ENCODE measurements at regions not wholly inside any gene's neighbourhood (a gene's known extent, or its start where the extent isn't known, plus 50 kb on each side); places are given as distances from the start of the nearest gene placed in this dataset.

DNA sequence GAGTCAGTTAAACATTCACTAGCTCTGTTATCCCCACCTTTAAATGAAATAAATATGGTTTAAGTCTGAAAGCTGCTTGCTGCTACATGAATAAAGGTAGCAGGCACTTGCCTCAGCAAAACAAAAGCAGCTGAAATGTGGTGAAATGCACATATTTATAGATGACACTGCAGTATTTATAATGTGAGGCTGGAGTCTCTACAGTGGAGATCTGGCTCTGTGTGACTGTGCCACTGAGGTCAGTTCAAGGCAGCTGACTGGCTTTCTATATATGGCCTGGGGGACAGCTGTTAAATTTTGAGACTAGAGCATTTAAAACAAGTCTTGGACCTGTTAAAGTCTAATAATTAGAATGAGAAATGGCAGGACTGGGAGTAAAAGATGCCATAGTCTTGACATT is 859.6 kb upstream of the SEMA6A start:
- Mint-ChIP-seq H3K9me3 (ENCODE audit: unreplicated experiment) (no peaks in the 10 kb centered on the region), H3K27me3 (ENCODE audit: insufficient read depth, unreplicated experiment) (no peaks in the 10 kb centered on the region), H3K4me1 (ENCODE audit: insufficient read depth, unreplicated experiment) (no peaks in the 10 kb centered on the region), H3K36me3 (ENCODE audit: insufficient read depth, unreplicated experiment) (no peaks in the 10 kb centered on the region), H3K27ac (ENCODE audit: low read depth, unreplicated experiment) (no peak overlapping the region), H3K4me3 (ENCODE audit: unreplicated experiment) (no peak overlapping the region)
- ChIA-PET POLR2A (interaction anchor here (0.6 kb wide), 1 partner anchor 10 kb away, joined by 3 read pairs; no protein-coding TSS in a partner anchor), CTCF (interaction anchor here (2.3 kb wide), 1 partner anchor 20 kb away, joined by 7 read pairs; no protein-coding TSS in a partner anchor)
- TF ChIP-seq, protein P1, sequence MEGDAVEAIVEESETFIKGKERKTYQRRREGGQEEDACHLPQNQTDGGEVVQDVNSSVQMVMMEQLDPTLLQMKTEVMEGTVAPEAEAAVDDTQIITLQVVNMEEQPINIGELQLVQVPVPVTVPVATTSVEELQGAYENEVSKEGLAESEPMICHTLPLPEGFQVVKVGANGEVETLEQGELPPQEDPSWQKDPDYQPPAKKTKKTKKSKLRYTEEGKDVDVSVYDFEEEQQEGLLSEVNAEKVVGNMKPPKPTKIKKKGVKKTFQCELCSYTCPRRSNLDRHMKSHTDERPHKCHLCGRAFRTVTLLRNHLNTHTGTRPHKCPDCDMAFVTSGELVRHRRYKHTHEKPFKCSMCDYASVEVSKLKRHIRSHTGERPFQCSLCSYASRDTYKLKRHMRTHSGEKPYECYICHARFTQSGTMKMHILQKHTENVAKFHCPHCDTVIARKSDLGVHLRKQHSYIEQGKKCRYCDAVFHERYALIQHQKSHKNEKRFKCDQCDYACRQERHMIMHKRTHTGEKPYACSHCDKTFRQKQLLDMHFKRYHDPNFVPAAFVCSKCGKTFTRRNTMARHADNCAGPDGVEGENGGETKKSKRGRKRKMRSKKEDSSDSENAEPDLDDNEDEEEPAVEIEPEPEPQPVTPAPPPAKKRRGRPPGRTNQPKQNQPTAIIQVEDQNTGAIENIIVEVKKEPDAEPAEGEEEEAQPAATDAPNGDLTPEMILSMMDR (IDR thresholded peaks at IDR 0.05; ENCODE audit: unreplicated experiment): no peak
- BruUV-seq (replicated peaks): no TSS peak
- intact Hi-C loops (cut with micrococcal nuclease): no loop called here
- no peak for DNase-seq (ENCODE audit: unreplicated experiment)

GRCh38 chr5:117433818-117434217 is 859.2 kb upstream of the SEMA6A start:
- no peaks in the 10 kb centered on the region for H3K4me1 Mint-ChIP-seq (ENCODE audit: insufficient read depth, unreplicated experiment)
- BruUV-seq (replicated peaks): no TSS peak
- POLR2A ChIA-PET: no interaction called here
- no peak overlapping the region for H3K4me3 Mint-ChIP-seq (ENCODE audit: unreplicated experiment)
- no peak for DNase-seq (ENCODE audit: unreplicated experiment)
- CTCF ChIA-PET: interaction anchor here (2.3 kb wide), 1 partner anchor 21 kb away, joined by 7 read pairs; no protein-coding TSS in a partner anchor
- H3K9me3 Mint-ChIP-seq (ENCODE audit: unreplicated experiment): no peaks in the 10 kb centered on the region
- intact Hi-C loops (cut with micrococcal nuclease): no loop called here
- no peaks in the 10 kb centered on the region for H3K27me3 Mint-ChIP-seq (ENCODE audit: insufficient read depth, unreplicated experiment)
- H3K36me3 Mint-ChIP-seq (ENCODE audit: insufficient read depth, unreplicated experiment): no peaks in the 10 kb centered on the region
- TF ChIP-seq, protein P1 (IDR thresholded peaks at IDR 0.05; ENCODE audit: unreplicated experiment): no peak
- H3K27ac Mint-ChIP-seq (ENCODE audit: low read depth, unreplicated experiment): no peak overlapping the region

DNA sequence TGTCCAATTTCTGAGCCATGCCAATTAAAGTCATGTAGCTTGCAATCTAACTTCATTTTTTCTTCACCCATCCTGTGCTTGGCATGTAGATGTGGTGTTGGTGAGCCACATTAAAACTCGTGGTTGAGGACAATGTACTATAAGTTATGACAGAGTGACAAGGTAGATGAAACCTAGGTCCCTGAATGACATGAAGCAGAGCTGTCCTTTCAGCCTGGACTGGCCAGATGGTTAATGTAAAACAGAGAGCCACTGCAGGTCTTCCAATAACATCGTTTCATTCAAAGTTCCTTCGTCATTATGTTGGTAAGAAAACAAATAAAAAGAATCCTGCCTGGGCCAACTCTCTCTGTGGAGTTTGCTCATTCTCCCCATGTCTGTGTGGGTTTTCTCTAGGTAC is 856.5 kb upstream of the SEMA6A start:
- Mint-ChIP-seq H3K4me1 (ENCODE audit: insufficient read depth, unreplicated experiment) (no peaks in the 10 kb centered on the region), H3K9me3 (ENCODE audit: unreplicated experiment) (no peaks in the 10 kb centered on the region), H3K27ac (ENCODE audit: low read depth, unreplicated experiment) (no peak overlapping the region), H3K27me3 (ENCODE audit: insufficient read depth, unreplicated experiment) (no peaks in the 10 kb centered on the region), H3K36me3 (ENCODE audit: insufficient read depth, unreplicated experiment) (no peaks in the 10 kb centered on the region), H3K4me3 (ENCODE audit: unreplicated experiment) (no peak overlapping the region)
- no peak for DNase-seq (ENCODE audit: unreplicated experiment)
- TF ChIP-seq, protein P1 (IDR thresholded peaks at IDR 0.05; ENCODE audit: unreplicated experiment): no peak
- intact Hi-C loops (cut with micrococcal nuclease): no loop called here
- POLR2A ChIA-PET: no interaction called here
- CTCF ChIA-PET: no interaction called here
- no TSS peak for BruUV-seq (replicated peaks)

DNA sequence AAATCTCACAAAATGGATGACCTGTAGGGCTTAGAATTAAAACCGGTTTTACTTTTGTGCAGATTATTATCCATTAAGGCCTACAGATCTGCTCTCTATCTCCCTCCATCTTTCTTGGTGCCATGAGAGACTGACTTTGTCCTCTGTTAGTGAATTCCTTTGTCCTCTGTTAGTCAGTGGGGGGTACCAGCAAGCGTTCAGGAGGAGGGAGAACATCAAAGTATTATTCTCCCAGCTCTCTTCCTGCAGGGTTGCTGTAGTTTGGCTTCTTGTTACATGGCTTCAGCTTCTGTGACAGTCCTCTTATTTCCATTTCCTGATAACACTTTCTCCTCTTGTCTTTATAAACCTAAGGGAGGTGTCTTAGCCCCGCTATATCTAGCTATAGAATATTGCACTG is 850.5 kb upstream of the SEMA6A start:
- H3K4me1 Mint-ChIP-seq (ENCODE audit: insufficient read depth, unreplicated experiment): no peaks in the 10 kb centered on the region
- TF ChIP-seq, protein P1 (IDR thresholded peaks at IDR 0.05; ENCODE audit: unreplicated experiment): no peak
- no peak overlapping the region for H3K4me3 Mint-ChIP-seq (ENCODE audit: unreplicated experiment)
- H3K36me3 Mint-ChIP-seq (ENCODE audit: insufficient read depth, unreplicated experiment): no peaks in the 10 kb centered on the region
- peaks cover 9% of the 10 kb centered on the region for H3K9me3 Mint-ChIP-seq (ENCODE audit: unreplicated experiment)
- no peak for DNase-seq (ENCODE audit: unreplicated experiment)
- ChIA-PET POLR2A (interaction anchor here (1.0 kb wide), 1 partner anchor 9 kb away, joined by 4 read pairs; no protein-coding TSS in a partner anchor), CTCF (interaction anchor here (1.1 kb wide), 1 partner anchor 869 kb away, joined by 3 read pairs; no protein-coding TSS in a partner anchor)
- intact Hi-C loops (cut with micrococcal nuclease): no loop called here
- H3K27ac Mint-ChIP-seq (ENCODE audit: low read depth, unreplicated experiment): no peak overlapping the region
- H3K27me3 Mint-ChIP-seq (ENCODE audit: insufficient read depth, unreplicated experiment): no peaks in the 10 kb centered on the region
- no TSS peak for BruUV-seq (replicated peaks)
